H9 (cell line): ENCODE measurements at regions not wholly inside any gene's neighbourhood (a gene's known extent, or its start where the extent isn't known, plus 50 kb on each side); places are given as distances from the start of the nearest gene placed in this dataset.

Experiments
- DNase-seq: peaks from one replicate; pipeline ENCODE4 v3.0.0-alpha.2; 2017
- H2AFZ ChIP-seq: one replicate; pipeline ENCODE4 v1.6.1; 2013; ENCODE audit warnings: mild to moderate bottlenecking, low read length, control low read depth, moderate library complexity
- H2AK5ac ChIP-seq: 2 replicates; pipeline ENCODE4 v1.6.1; 2013; ENCODE audit warnings: low read length, control low read depth, mixed read lengths; ENCODE audit not compliant: insufficient read length
- H2BK120ac ChIP-seq: one replicate; pipeline ENCODE4 v1.6.1; 2013; ENCODE audit warnings: low read depth, mild to moderate bottlenecking, low read length, control low read depth, inconsistent platforms; ENCODE audit not compliant: poor library complexity, severe bottlenecking
- H2BK12ac ChIP-seq: 2 replicates; pipeline ENCODE4 v1.6.1; 2013; ENCODE audit warnings: low read length, control low read depth, mixed read lengths, low read depth; ENCODE audit not compliant: insufficient read length
- H2BK15ac ChIP-seq: 2 replicates; pipeline ENCODE4 v1.6.1; 2013; ENCODE audit warnings: low read depth, low read length, control low read depth
- H2BK20ac ChIP-seq: one replicate; pipeline ENCODE4 v1.6.1; 2013; ENCODE audit warnings: low read depth, mild to moderate bottlenecking, low read length, control low read depth, inconsistent platforms; ENCODE audit not compliant: poor library complexity, severe bottlenecking
- H2BK5ac ChIP-seq: 2 replicates; pipeline ENCODE4 v1.6.1; 2013; ENCODE audit warnings: low read length, control low read depth, mixed read lengths; ENCODE audit not compliant: insufficient read length
- H3K14ac ChIP-seq: 2 replicates; pipeline ENCODE4 v1.6.1; 2013; ENCODE audit warnings: low read length, control low read depth; ENCODE audit not compliant: insufficient read depth
- H3K18ac ChIP-seq: 2 replicates; pipeline ENCODE4 v1.6.1; 2013; ENCODE audit warnings: low read depth, mild to moderate bottlenecking, mixed read lengths, low read length, control low read depth; ENCODE audit not compliant: insufficient read length
- H3K23ac ChIP-seq: 2 replicates; pipeline ENCODE4 v1.6.1; 2013; ENCODE audit warnings: low read length, control low read depth, mixed read lengths, low read depth; ENCODE audit not compliant: insufficient read length
- H3K23me2 ChIP-seq: 2 replicates; pipeline ENCODE4 v1.6.1; 2013; ENCODE audit warnings: low read depth, mild to moderate bottlenecking, mixed read lengths, low read length, control low read depth; ENCODE audit not compliant: insufficient read length, poor library complexity, severe bottlenecking
- H3K27ac ChIP-seq: 2 replicates; pipeline ENCODE4 v1.5.1; 2013; ENCODE audit warnings: low read length, control low read depth, mixed read lengths, low read depth; ENCODE audit not compliant: insufficient read length
- H3K27me3 ChIP-seq: 2 replicates; pipeline ENCODE4 v1.6.1; 2013; ENCODE audit warnings: low read length, control low read depth, inconsistent platforms; ENCODE audit not compliant: insufficient read depth
- H3K4ac ChIP-seq: 2 replicates; pipeline ENCODE4 v1.6.1; 2013; ENCODE audit warnings: low read depth, mild to moderate bottlenecking, control low read depth, inconsistent platforms, low read length, moderate library complexity
- H3K4me1 ChIP-seq: 2 replicates; pipeline ENCODE4 v1.6.1; 2013; ENCODE audit warnings: low read length, control low read depth, inconsistent platforms; ENCODE audit not compliant: insufficient read depth
- H3K4me2 ChIP-seq: 2 replicates; pipeline ENCODE4 v1.6.1; 2013; ENCODE audit warnings: low read length, control low read depth, mixed read lengths; ENCODE audit not compliant: insufficient read length, insufficient read depth
- H3K56ac ChIP-seq: 2 replicates; pipeline ENCODE4 v1.6.1; 2013; ENCODE audit warnings: low read depth, mild to moderate bottlenecking, mixed read lengths, low read length, control low read depth; ENCODE audit not compliant: insufficient read length
- H3K79me1 ChIP-seq: 2 replicates; pipeline ENCODE4 v1.6.1; 2013; ENCODE audit warnings: low read depth, mild to moderate bottlenecking, moderate library complexity, low read length, control low read depth, inconsistent platforms; ENCODE audit not compliant: insufficient read depth, poor library complexity, severe bottlenecking
- H3K79me2 ChIP-seq: 2 replicates; pipeline ENCODE4 v1.6.1; 2013; ENCODE audit warnings: low read length, control low read depth, inconsistent platforms; ENCODE audit not compliant: insufficient read depth
- H3K9ac ChIP-seq: 2 replicates; pipeline ENCODE4 v1.6.1; 2013; ENCODE audit warnings: low read length, control low read depth, mixed read lengths; ENCODE audit not compliant: insufficient read length; ENCODE audit errors: extremely low read depth
- H3K9me3 ChIP-seq: one replicate; pipeline ENCODE4 v1.6.1; 2013; ENCODE audit warnings: low read depth, low read length, inconsistent platforms; ENCODE audit not compliant: control insufficient read depth
- H3T11ph ChIP-seq: one replicate; pipeline ENCODE4 v1.6.1; 2013; ENCODE audit warnings: mild to moderate bottlenecking, low read length, control low read depth, inconsistent platforms
- H4K20me1 ChIP-seq: one replicate; pipeline ENCODE4 v1.6.1; 2013; ENCODE audit not compliant: control insufficient read depth, insufficient read length, insufficient read depth
- H4K5ac ChIP-seq: 2 replicates; pipeline ENCODE4 v1.6.1; 2013; ENCODE audit warnings: low read depth, mild to moderate bottlenecking, mixed read lengths, low read length, control low read depth; ENCODE audit not compliant: insufficient read length
- H4K8ac ChIP-seq: replicated peaks from 2 replicates; pipeline ENCODE4 v1.6.1; 2013; ENCODE audit warnings: low read length, control low read depth, mixed read lengths, low read depth; ENCODE audit not compliant: insufficient read length
- H4K91ac ChIP-seq: 2 replicates; pipeline ENCODE4 v1.6.1; 2013; ENCODE audit warnings: low read depth, mild to moderate bottlenecking, moderate library complexity, mixed read lengths, low read length, control low read depth; ENCODE audit not compliant: insufficient read length
- H3K27ac Mint-ChIP-seq, 3 experiments: 2 replicates in 2 of 3; 3 replicates in 1 of 3; pipeline ENCODE4 v1.8.0; 2020 to 2021; ENCODE audit warnings: mixed read lengths in 3 of 3, mild to moderate bottlenecking in 1 of 3, moderate library complexity in 1 of 3
- H3K27me3 Mint-ChIP-seq: 2 replicates; pipeline ENCODE4 v1.8.0; 2021; ENCODE audit warnings: low read depth, mild to moderate bottlenecking, moderate library complexity, mixed read lengths
- H3K36me3 Mint-ChIP-seq, 3 experiments: 2 replicates in 2 of 3; 3 replicates in 1 of 3; pipeline ENCODE4 v1.8.0; 2020 to 2021; ENCODE audit warnings: low read depth in 3 of 3, mixed read lengths in 3 of 3; ENCODE audit not compliant: insufficient read depth in 1 of 3
- H3K4me1 Mint-ChIP-seq, 2 experiments: 2 replicates each; pipeline ENCODE4 v1.8.0; 2020; ENCODE audit warnings: mixed read lengths in 2 of 2
- H3K4me3 Mint-ChIP-seq, 2 experiments: 2 replicates in 1 of 2; 3 replicates in 1 of 2; pipeline ENCODE4 v1.8.0; 2020 to 2021; ENCODE audit warnings: mild to moderate bottlenecking in 2 of 2, mixed read lengths in 2 of 2, moderate library complexity in 1 of 2
- H3K9me3 Mint-ChIP-seq, 2 experiments: 2 replicates in 1 of 2; 3 replicates in 1 of 2; pipeline ENCODE4 v1.8.0; 2020; ENCODE audit warnings: mild to moderate bottlenecking in 2 of 2, mixed read lengths in 2 of 2, moderate library complexity in 1 of 2
- CTCF ChIP-seq: fragments of 200-600 bp; sonication (generic); conservative IDR thresholded peaks from 3 replicates; pipeline ENCODE4 v1.8.0; 2021; ENCODE audit warnings: antibody characterized with exemption, mild to moderate bottlenecking
- WGBS: extraction: QIAGEN DNeasy Blood & Tissue Kit; methylation state at CpG from one replicate; pipeline ENCODE4 v1.1.7; 2013; ENCODE audit warnings: missing lambda C conversion rate, low lambda C conversion rate, mixed read lengths; ENCODE audit not compliant: insufficient read length; ENCODE audit errors: extremely low coverage; 5-methylcytosine and 5-hydroxymethylcytosine counted together

- no peak overlapping the region for H3K56ac ChIP-seq
- Mint-ChIP-seq H3K4me3 (no peak overlapping the region), H3K4me1 (no peaks in the 10 kb centered on the region), H3K9me3 (peaks cover 5 to 8% of the 10 kb centered on the region in 2 experiments), H3K27me3 (no peaks in the 10 kb centered on the region), H3K27ac (no peak overlapping the region), H3K36me3 (peaks cover 1 to 5% (median 1%) of the 10 kb centered on the region in 3 experiments; a peak in 2 of 7 replicates)
- H2BK12ac ChIP-seq, result no peak overlapping the region
- H3K9ac ChIP-seq, result no peak overlapping the region
- no peak overlapping the region for H2AFZ ChIP-seq
- no peaks in the 10 kb centered on the region for H3K23me2 ChIP-seq
- no peaks in the 10 kb centered on the region for H3K9me3 ChIP-seq
- H3K79me2 ChIP-seq, result no peaks in the 10 kb centered on the region
- no peak overlapping the region for H3T11ph ChIP-seq
- H2BK20ac ChIP-seq, result no peak overlapping the region
- no peak overlapping the region for H3K23ac ChIP-seq
- H3K27me3 ChIP-seq, result no peaks in the 10 kb centered on the region
- no peak overlapping the region for H3K18ac ChIP-seq
- no peak for DNase-seq
- no peak overlapping the region for H4K91ac ChIP-seq
- no peak overlapping the region for H4K5ac ChIP-seq
- no peak overlapping the region for H3K4me2 ChIP-seq
- H4K8ac ChIP-seq, result no peak overlapping the region
- no peak overlapping the region for H3K14ac ChIP-seq
- no peak overlapping the region for H3K27ac ChIP-seq
- WGBS, result no CpG with 5 or more reads among the region's 2 CpGs
- H3K4ac ChIP-seq, result no peak overlapping the region
- H3K4me1 ChIP-seq, result no peaks in the 10 kb centered on the region
- no peak for TF ChIP-seq CTCF
- no peak overlapping the region for H2BK5ac ChIP-seq
- no peak overlapping the region for H2BK15ac ChIP-seq
- no peaks in the 10 kb centered on the region for H4K20me1 ChIP-seq
- H2AK5ac ChIP-seq, result no peak overlapping the region
- H2BK120ac ChIP-seq, result no peak overlapping the region
- H3K79me1 ChIP-seq, result no peaks in the 10 kb centered on the region
These were observed 1312.2 kb downstream of the PLA2G4A start for GRCh38 chr1:188140958-188141357.
